ENCODE measurements at regions not wholly inside any gene's neighbourhood (a gene's known extent, or its start where the extent isn't known, plus 50 kb on each side); places are given as distances from the start of the nearest gene placed in this dataset.
"Not testable (repeated sequence)": the region's sequence is repeated elsewhere in the genome, so short reads cannot be mapped to it uniquely, and the experiment has no call there.

DNA sequence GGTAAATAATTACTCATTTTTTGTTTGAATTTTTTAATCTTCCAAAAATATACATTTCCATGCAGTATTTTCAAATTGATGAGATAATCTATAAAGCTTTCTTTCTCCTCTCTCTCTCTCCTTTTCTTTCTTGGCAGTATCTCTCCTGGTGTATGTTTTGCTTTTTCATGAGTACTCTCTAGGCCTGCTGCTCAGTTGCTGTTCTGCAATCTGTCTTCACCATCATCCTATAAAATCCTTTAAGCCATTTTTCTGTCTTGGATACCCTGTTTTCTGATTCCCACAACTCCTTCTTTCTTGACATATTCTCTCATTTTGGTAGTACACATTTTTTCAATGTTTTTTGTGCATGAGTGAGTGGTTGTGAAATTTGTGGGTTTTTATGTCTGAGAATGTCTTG is 1558.1 kb upstream of the LRRTM3 start:
- no peak for DNase-seq (ENCODE audit: low read depth)

DNA sequence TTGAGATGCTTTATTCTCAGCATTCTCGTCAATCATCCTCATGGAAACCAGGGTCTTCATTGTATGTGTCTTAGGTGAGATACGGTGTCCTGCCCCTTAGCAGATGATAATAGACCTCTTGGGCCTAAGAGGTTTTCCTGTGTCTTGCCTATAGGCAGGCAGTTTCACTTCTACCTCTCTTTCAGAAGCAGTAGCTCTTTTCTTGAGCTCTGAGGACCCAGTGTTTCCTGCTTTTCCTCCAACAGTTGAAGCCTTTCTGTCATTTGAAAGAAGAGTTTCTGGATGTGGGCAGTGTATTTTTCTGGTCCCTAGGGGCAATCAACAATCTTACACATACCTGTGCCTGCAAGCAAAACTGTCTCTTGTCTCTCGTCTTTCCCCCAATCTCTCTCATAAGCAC is 1550.3 kb upstream of the LRRTM3 start:
- DNase-seq (ENCODE audit: low read depth), result no peak

DNA sequence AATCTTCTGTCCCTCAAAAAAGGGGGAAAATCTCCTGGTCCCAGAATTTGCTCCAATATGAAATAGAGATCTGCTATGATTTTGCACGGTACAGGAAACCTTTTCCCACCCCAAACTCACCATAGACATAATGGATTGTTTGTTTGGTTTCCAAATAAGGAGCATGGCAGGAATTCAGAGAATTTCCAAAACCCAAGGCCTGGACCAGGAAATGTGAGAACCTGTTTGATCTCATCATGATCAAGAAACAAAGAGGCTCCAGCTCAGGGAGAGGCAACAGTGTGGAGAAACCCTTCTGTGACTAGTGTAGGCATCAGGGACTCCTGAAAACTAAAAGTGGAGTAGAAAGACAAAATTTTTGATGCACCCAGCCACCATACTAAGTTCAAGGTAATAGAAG is 1548.1 kb upstream of the LRRTM3 start:
- no peak for DNase-seq (ENCODE audit: low read depth)

DNA sequence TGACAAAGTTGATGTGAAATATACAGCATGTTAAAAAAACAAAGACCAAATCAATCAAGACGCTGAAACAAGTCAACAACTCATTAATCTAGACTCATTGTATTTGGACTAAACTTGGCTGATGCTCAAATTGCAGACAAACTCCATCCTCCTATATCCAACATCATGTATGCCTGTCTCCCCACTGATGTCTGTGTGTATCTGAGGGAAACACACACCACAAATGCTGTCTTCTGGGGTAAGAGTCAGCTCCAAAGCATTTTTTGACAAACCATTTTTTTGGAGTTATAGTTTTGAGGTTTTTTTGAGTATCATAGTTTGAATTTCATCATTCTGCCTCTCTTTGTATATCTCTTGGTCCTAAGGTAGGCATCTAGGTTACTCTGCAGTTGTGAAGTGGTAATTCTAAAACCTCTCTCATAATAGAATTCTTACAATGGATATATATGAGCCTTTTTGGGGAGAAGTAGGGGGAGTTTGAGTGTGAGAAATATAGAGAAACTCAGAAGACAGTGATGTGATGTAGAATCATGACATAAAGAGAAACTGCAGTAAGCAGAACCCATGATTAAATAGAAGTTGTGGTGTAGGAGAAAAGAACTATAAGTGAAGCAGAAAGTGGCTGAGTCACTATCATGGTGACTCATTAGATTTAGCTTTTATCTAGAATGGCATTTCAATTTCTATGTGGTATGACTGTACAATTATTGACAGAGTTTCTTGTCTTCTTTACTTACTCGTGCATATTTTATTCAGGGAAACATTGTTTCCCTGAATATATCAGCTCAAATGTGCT is 1531.1 kb upstream of the LRRTM3 start:
- no peak for DNase-seq (ENCODE audit: low read depth)

DNA sequence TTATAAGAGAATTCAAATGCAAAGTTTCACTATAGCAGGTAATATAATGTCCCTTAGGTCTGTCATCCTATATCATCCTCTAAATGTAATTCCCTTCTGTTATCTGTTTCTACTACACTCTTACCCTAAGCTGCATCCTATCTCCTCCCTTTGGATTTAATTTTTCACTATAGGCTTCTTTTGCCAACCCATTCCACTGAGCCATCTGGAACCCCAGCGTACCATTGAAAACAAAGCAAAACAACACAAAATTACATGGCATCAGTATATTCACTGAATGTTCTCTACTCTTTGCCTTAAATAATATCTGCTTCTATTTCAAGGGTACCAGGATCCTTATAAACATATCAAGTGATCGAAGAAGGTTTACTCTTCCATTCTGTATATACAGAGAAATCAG is 1530.2 kb upstream of the LRRTM3 start:
- DNase-seq (ENCODE audit: low read depth), result no peak

DNA sequence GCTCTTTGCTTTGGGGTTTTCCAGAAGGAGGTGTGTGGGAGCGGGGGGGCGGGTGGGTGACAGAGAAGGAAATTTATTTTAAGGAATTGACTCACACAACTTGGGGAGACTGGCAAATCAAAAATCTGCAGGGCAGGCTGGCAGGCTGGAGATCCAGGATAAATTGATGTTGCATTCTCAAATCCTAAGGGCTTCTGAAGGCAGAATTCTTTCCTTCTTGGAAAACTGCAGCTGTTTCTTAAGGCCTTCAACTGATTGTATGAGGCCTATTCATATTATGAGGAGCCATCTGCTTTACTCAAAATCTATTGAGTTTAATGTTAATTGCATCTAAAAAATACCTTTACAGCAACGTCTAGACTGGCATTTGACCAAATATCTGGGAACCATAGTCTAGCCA is 1528.8 kb upstream of the LRRTM3 start:
- no peak for DNase-seq (ENCODE audit: low read depth)

DNA sequence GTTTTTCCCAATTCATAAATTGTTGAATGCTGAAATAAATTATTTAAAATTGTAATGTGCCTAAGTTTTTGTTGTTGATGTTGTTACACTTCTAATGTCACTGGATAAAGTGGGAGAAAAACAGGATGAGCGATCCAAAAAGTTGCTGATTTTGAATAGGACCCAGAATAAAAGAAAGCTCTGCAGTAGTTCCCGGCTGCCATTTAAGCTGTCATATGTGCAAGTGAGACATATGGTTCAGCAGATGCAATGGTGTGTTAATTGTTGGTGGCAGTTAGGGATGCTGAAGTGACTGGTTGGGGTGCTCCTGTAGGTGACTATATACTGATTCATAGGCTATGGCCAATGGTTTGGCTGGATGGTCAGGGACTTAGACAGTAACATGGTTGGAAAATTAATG is 1517.4 kb upstream of the LRRTM3 start:
- no peak for DNase-seq (ENCODE audit: low read depth)

DNA sequence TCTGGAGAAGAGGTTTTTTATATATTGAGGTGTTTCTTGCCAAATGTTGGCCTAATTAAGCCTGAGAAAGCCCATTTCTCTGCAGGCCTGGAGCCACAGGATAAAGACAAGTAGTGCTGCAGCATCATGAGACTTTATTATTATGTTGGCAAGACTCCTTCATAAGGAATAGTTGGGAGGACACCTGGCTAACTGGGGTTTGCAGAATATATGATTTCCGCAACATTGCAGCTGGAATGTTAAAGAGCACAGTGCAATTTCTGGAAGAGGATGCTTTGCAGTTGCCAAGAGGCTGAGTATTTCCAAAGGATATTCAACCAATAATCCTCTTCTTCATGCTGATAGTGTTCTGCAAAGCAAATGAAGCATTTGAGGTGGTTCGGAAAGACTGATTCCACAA is 1512.8 kb upstream of the LRRTM3 start:
- DNase-seq (ENCODE audit: low read depth), result no peak

DNA sequence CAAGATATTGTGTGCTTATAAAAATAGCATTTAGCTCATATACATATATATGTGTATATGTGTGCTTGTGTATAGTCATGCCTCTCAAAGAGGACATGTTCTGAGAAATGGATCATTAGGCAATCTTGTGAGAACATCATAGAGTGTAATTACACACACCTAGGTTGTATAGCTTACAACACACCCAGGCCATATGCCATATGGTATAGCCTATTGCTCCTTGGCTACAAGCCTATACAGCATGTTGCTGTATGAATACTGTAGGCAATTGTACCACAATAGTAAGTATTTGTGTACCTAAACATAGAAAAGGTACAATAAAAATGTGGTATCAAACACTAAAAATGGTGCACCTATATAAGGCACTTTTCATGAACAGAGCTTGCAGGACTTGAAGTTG is 1510.5 kb upstream of the LRRTM3 start:
- no peak for DNase-seq (ENCODE audit: low read depth)

DNA sequence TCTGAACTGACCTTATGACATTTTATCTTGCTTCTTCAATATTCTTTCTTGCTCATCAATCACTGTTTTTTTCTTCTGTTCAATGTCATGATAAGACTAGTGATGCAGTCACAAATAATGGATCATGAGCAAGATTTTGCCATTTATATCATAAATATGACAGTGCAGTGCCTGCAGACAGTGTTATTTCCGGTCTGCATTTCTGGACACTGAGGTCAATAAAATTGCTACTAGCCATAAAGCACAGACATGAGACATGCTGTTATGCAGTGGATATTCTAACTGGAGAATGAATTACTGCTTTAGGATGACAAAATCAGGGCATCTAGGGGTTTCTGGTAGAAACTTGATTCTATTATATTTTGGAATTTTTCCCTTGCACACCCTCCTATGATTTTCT is 1509.7 kb upstream of the LRRTM3 start:
- no peak for DNase-seq (ENCODE audit: low read depth)

DNA sequence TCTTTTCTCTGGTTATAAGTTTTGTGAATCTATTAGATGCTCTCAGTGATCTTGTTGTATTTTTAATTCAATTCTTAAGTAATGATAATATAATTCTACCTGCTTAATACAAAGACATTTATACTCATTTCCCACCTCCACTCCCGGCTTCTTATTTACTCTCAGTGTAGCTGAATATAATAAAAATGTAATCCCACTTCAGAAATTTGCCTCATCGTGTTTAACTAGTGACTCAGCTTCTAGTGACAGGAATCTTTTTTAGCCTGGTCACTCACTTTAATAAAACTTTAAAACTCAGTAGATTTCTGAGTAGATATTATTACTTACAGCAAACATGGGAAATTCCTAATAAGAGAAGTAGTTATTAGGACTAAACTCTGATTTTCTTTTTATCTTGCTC is 1506.2 kb upstream of the LRRTM3 start:
- no peak for DNase-seq (ENCODE audit: low read depth)

DNA sequence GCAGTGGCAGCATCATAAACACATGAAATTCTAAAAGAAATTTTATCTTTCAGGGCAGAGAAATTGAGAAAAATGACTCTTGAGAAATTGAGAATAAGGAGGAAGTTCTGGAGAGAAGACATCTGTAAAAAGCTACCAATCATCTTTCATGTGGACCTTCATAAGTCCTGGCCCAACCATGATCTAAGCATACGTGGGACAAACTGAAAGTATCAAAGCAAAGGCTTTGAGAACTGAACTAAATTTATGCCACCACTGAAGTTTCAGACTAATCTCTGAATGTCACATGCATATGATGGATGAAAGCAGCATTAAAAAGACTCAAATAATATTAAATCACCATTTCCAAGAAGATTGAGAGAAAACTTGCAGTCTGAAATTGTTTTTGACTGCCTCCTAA is 1502.8 kb upstream of the LRRTM3 start:
- no peak for DNase-seq (ENCODE audit: low read depth)

DNA sequence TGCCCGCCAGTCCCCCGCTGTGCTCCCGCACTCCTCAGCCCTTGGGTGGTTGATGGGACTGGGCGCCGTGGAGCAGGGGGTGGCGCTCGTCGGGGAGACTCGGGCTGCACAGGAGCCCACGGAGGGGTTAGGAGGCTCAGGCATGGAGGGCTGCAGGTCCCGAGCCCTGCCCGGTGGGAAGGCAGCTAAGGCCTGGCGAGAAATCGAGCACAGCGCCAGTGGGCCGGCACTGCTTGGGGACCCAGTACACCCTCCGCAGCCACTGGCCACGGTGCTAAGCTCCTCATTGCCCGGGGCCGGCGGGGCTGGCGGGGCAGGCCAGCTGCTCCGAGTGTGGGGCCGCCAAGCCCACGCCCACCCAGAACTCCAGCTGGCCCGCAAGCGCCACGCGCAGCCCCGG is 1496.5 kb upstream of the LRRTM3 start:
- DNase-seq (ENCODE audit: low read depth), result not testable (repeated sequence)

DNA sequence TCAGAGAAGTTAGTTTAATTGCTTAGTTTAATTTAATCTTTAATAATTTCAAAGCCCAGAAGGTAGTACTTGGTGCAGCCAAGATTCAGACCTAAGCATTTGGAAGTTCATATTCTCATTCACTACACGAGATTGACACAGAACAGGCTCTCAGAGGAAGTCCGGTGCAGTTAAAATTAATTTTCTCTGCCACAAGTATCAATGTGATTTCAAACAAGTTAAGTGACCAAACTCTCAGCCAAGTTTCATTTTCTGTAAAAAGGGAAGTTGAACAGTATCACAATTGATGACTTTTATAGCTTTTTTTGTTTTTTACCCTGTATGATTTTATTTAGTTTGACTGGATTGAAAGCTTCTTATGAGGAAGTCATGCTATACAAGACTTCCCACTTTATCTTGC is 1494.9 kb upstream of the LRRTM3 start:
- DNase-seq (ENCODE audit: low read depth), result no peak

DNA sequence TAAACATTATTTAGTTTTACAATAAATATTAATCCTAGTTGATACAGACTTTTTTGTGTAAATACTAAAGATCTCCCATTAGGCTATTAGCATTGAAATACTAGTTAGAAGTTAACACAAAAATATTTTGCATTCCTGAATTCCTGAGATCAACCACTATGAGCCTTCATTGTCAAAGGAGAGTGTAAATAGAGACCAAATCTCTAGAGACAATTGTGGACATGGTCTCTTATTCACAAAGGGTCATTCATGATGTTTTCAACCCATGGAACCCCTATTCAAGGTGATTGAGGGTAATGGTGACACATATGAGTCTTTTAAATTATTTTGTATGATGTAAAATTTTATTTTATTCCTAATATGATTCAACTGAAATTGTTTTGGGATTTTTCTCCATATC is 1454.8 kb upstream of the LRRTM3 start:
- no peak for DNase-seq (ENCODE audit: low read depth)

DNA sequence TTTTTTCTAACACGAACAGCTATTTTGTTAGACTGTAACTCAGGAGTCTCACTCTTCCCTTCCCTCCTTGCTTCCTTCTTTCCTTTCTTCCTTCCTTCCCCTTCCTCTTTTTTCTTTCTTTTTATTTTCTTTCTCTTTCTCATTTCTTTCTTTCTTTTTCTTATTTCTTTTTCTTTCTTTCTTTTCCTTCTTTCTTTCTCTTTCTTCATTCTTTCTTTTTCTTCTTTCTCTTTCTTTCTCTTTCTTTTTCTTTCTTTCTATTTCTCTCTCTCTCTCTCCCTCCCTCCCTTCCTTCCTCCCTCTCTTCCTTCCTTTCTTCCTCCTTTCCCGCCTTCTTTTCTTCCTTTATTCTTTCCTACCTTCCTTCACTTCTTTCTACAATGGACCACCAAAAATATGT is 1443.0 kb upstream of the LRRTM3 start:
- DNase-seq (ENCODE audit: low read depth), result no peak

DNA sequence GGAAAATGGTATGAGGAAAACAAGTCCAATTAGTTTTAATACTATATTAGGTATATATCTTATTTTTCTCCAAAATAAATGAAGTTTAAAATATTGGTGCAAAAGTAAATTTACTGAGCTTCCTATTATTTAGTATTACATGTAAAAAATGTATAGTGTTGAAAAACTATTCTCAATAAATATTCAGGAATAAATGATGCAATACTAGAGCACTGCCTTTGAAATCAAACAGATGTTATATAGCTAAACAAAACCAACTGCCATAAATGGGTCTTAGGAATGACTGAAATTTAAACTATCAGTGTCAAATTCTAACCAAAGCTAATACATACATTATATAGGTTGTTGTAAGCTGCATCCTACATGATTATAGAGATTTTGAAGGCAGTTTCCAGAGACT is 1434.0 kb upstream of the LRRTM3 start:
- no peak for DNase-seq (ENCODE audit: low read depth)

DNA sequence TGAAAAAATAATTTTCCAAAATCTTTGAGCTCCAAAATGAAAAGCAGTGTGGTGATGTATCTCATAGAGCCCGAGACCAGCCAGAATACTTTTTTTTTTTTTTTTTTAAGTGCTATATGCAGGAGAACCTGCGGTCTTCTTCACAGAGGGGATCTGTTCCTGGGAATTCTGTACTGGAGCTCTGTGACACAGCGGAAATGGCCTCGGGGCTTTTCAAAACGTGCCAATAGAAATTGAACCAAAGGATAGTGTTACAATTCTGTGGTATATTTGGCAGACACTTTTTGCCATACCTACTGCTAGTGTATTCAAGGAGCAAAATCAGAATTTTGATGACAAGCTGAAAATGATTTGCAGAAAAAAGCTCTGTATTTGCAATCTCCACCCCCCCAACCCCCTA is 1429.3 kb upstream of the LRRTM3 start:
- DNase-seq (ENCODE audit: low read depth), result no peak

DNA sequence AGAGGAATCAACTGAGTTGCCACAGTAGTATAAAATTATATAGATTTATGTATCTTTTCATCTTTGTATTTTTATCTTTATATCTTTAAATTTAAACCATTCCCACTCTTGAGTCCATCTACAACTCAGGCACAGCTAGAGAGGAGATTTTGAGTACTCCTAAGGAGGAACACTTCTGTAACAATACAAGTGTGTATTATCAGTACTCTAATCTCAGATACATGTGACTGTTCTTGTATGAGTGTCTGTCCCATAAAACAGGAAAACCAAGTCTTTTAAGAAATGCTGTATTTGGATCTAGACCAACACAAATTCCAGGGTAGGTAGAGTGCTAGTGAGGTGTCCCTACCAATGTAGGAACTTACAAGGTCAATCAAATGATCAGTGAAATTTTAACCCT is 1428.0 kb upstream of the LRRTM3 start:
- DNase-seq (ENCODE audit: low read depth), result no peak

DNA sequence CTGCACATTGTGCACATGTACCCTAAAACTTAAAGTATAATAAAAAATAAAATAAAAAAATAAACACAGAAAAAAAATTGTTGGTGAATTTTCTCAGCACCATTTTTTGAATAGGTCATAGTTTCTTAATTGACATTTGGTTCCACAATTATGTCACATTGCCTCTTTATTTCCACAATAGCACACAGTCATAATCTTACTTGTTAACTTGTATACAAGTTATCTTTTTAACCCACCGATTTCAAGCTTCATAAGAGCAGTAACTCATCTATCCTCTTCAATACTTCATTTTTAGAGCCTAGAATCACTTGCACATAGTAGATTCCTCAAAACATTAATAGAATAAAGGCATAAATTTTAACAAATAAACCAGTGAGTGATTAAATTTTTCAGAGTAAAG is 1425.1 kb upstream of the LRRTM3 start:
- no peak for DNase-seq (ENCODE audit: low read depth)

DNA sequence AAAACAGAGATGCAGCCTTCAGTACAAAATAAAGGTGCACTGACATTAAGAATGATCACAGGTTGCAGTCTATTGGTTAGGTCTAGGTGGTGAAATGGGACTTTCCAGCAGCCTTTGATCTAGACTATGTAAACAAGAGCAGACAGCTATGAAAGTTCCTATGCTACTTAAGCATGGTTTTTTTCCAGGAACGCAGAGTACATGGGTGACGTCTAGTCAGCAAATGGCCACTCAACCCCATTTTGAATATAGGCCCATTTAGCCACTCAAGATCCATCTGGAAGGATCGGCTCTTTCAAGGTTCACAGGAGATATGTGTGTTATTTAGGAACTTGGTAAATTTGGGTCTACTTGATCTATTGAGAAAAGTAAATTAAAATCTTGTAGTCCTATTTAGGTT is 1424.6 kb upstream of the LRRTM3 start:
- DNase-seq (ENCODE audit: low read depth), result no peak

DNA sequence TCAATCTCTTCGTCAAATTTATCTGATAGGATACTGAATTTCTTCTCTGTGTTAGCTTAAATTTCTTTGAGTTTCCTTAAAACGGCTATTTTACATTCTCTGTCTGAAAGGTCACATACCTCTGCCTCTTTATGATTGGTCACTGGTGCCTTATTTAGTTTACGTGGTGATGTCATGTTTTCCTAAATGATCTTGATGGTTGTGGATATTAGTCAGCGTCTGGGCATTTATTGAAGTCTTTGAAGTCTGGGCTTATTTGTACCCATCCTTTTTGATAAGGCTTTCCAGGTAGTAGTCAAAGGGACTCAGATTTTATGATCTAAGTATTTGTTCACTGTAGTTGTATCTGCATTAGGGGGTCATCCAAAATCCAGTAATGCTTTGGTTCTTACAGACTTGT is 1407.5 kb upstream of the LRRTM3 start:
- no peak for DNase-seq (ENCODE audit: low read depth)

DNA sequence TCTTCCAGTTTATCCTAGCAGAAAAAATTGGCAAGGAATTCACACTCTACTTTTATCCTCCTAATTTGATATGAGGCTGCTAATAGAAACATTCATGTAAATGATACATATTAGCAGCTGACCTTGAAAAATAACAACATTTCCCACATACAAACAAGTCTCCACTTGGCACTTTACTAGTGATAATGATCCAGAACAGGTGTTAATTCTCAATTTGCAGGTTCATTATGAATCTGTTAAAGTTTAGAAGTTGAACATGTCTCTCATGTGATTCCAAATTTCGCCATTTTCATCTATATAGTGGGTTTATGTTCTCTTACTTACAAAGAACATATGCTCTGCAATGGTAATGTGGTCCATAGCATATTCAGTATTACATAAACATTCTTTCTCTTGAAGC is 1396.8 kb upstream of the LRRTM3 start:
- no peak for DNase-seq (ENCODE audit: low read depth)

DNA sequence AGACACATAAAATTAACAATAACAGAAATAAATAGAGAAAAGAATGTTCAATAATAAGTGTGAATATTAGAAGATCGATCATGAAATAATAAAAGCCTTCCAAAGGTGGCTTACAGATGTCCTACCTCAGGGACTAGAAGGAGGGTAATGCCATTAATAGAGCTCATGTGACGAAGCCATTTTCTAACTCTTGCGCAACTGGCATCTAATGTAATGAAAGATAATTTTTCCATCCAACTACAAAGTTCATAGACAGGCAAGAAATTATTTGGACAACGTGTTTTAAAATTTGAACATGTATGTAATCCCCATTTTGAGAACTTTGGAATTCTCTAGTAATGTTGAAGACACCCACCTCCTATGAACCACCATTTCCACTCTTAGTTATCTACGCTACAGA is 1394.3 kb upstream of the LRRTM3 start:
- DNase-seq (ENCODE audit: low read depth), result no peak

DNA sequence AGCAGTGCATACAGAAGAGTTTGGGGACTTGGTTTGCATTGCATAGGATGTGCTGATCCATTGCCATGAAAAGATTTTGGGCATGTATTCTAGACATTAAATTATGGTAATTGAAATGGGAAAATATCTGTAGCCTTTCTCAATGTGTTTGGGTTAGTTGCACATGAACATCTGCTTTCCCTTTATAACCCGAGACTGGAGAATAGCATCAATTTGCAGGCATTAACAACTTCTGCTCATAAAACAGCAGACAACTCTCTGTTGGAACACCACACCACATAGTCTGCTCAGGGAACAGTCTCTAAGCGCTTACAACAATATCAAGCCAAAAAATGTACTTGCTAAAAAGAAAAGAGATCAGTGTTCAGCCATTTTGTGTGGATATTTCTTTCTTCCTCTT is 1391.1 kb upstream of the LRRTM3 start:
- DNase-seq (ENCODE audit: low read depth), result no peak

All from stimulated activated CD8-positive, alpha-beta memory T cell treated with anti-CD3 and anti-CD28 coated beads, Interleukin-7, amount 100 ng/mL, for 24 hours (primary cell).